MG63 (cell line): ENCODE measurements at regions not wholly inside any gene's neighbourhood (a gene's known extent, or its start where the extent isn't known, plus 50 kb on each side); places are given as distances from the start of the nearest gene placed in this dataset.
"Not testable (repeated sequence)": the region's sequence is repeated elsewhere in the genome, so short reads cannot be mapped to it uniquely, and the experiment has no call there.

Experiments used
- DNase-seq: peaks from one replicate; pipeline ENCODE4 v3.0.0-alpha.2; 2020
- H3K27me3 ChIP-seq: fragments of 250-450 bp; sonication (Bioruptor Pico); 2 replicates; pipeline ENCODE4 v1.5.1; 2020; ENCODE audit warnings: mild to moderate bottlenecking, moderate library complexity
- H3K36me3 ChIP-seq: fragments of 250-450 bp; sonication (Bioruptor Pico); 2 replicates; pipeline ENCODE4 v1.5.1; 2020; ENCODE audit warnings: mild to moderate bottlenecking, moderate library complexity
- H3K4me3 ChIP-seq: fragments of 250-450 bp; sonication (Bioruptor Pico); 2 replicates; pipeline ENCODE4 v1.5.1; 2020; ENCODE audit warnings: mild to moderate bottlenecking, moderate library complexity
- H3K9me3 ChIP-seq: fragments of 250-450 bp; sonication (Bioruptor Pico); 2 replicates; pipeline ENCODE4 v1.5.1; 2020; ENCODE audit warnings: mild to moderate bottlenecking, moderate library complexity

DNA sequence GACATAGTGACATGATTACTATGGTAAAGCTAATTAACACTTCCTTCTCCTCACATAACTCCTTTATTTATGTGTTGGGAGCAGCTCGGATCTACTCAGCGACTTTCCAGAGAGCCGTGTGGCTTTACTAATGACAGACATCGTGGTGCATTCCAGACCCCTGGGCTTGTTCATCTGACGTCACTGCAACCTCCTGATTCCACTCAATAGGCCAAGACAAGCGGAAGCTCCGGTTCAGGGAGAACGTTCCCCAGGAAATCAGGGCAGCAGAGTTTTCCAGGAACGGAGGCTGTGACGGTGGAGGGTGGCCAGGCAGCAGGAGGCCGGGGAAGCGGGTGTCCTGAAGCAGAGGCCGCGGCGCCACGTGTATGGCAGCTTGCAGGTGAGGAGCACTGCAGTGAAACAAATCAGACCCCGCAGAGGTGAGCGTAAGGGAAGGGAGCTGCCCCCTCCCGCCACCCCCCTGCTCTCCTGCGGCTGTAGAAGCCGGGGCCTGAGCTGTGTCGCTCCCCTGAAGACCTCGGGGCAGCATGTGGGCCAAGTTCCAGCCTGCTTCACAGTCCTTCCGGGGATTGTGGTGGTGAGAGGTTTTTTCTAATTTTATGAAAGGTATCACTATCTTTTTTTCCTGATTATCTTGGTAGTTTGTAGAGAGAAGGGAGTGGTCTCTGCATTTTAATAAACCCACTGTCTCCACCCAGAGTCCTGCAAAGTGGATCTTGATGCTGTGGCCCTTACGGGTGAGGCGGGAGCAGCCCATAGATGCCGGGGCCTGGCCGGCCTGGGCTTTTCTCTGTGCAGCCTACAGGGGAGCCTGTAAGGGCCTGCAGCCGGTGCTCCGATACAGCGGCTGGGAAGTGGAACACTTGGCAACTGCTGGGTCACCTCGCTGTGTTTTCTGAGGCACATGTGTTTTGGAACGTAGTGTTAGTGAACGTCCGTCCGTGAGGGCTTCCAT, 220.4 kb upstream of the IRX4 start:
- Histone ChIP-seq H3K9me3 (peaks cover 12% of the 10 kb centered on the region), H3K27me3 (no peaks in the 10 kb centered on the region), H3K36me3 (no peaks in the 10 kb centered on the region), H3K4me3 (no peak overlapping the region)
- DNase-seq, result no peak

DNA sequence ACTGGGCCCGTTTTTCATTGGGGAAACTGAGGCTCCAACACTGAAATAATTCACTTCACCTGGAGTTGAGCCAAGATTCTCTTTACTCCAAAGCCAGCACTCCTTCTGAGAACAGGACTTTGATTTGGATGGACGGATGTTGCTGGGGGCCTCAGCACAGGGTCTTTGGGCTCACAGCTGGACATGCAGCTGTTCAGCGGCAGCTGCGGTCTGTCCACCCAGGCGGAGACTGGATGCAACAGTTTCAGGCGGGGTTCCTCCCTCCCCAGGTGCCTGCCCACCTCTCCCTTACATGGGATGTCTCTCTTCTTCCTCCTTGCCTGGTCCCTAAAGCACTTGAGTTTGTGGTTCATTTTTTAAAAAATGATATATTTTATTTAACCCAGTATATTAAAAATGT, 219.0 kb upstream of the IRX4 start:
- DNase-seq, result no peak
- no peaks in the 10 kb centered on the region for H3K36me3 ChIP-seq

GRCh38 chr5:2096887-2097505, 214.3 kb upstream of the IRX4 start:
- no peak for DNase-seq
- no peaks in the 10 kb centered on the region for H3K36me3 ChIP-seq
- H3K4me3 ChIP-seq, result no peak overlapping the region
- no peaks in the 10 kb centered on the region for H3K9me3 ChIP-seq
- no peaks in the 10 kb centered on the region for H3K27me3 ChIP-seq

More for the DNA sequence above, 219.0 kb upstream of the IRX4 start:
- Histone ChIP-seq H3K9me3 (peaks cover 9% of the 10 kb centered on the region), H3K4me3 (no peak overlapping the region), H3K27me3 (no peaks in the 10 kb centered on the region)

- Histone ChIP-seq H3K36me3 (no peaks in the 10 kb centered on the region), H3K27me3 (no peaks in the 10 kb centered on the region), H3K4me3 (no peak overlapping the region), H3K9me3 (0 out of 2 replicates have a peak, but pooled peaks cover 2% of the 10 kb centered on the region)
- no peak for DNase-seq
These were observed 212.3 kb upstream of the IRX4 start for GRCh38 chr5:2095011-2095410.

GRCh38 chr5:2094616-2094995, 211.9 kb upstream of the IRX4 start:
- Histone ChIP-seq H3K36me3 (no peaks in the 10 kb centered on the region), H3K9me3 (0 out of 2 replicates have a peak, but pooled peaks cover 2% of the 10 kb centered on the region), H3K27me3 (no peaks in the 10 kb centered on the region), H3K4me3 (no peak overlapping the region)
- DNase-seq, result no peak

GRCh38 chr5:2093859-2094615, 211.3 kb upstream of the IRX4 start:
- Histone ChIP-seq H3K9me3 (0 out of 2 replicates have a peak, but pooled peaks cover 2% of the 10 kb centered on the region), H3K27me3 (no peaks in the 10 kb centered on the region), H3K36me3 (no peaks in the 10 kb centered on the region), H3K4me3 (no peak overlapping the region)
- DNase-seq, result peak; percentile 98

- DNase-seq, result no peak
- no peaks in the 10 kb centered on the region for H3K27me3 ChIP-seq
These were observed 209.2 kb upstream of the IRX4 start for GRCh38 chr5:2091921-2092320.

DNA sequence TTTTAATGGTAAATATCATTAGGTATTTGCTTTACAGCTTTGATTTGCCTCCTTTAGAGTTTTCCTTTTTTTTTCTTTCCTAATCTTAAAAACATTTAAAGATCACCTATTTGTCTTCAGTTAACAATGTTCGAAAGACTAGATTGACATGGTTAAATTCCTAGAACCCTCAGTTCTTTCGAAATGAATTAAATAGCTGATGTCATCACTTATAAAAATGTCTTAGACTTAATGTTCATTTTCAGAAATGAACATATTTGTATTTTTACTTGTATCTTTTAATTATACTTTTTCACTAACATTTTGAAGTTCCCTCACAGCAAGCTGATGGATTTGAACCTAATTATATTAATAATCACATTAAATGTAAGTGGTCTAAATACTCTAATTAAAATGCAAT, 205.3 kb upstream of the IRX4 start:
- Histone ChIP-seq H3K9me3 (peaks cover 5% of the 10 kb centered on the region; the same call in 1 of the 2 replicates), H3K27me3 (no peaks in the 10 kb centered on the region), H3K4me3 (no peak overlapping the region), H3K36me3 (no peaks in the 10 kb centered on the region)
- DNase-seq, result no peak

More at GRCh38 chr5:2091921-2092320, 209.2 kb upstream of the IRX4 start:
- Histone ChIP-seq H3K36me3 (no peaks in the 10 kb centered on the region), H3K4me3 (no peak overlapping the region), H3K9me3 (0 out of 2 replicates have a peak, but pooled peaks cover 2% of the 10 kb centered on the region)

GRCh38 chr5:2075365-2075764, 192.6 kb upstream of the IRX4 start:
- no peak overlapping the region for H3K4me3 ChIP-seq
- DNase-seq, result no peak
- no peaks in the 10 kb centered on the region for H3K36me3 ChIP-seq
- H3K9me3 ChIP-seq, result peaks cover 9% of the 10 kb centered on the region
- H3K27me3 ChIP-seq, result no peaks in the 10 kb centered on the region

- Histone ChIP-seq H3K4me3 (no peak overlapping the region), H3K36me3 (no peaks in the 10 kb centered on the region), H3K27me3 (no peaks in the 10 kb centered on the region), H3K9me3 (no peaks in the 10 kb centered on the region)
- DNase-seq, result no peak
These were observed 188.8 kb upstream of the IRX4 start for GRCh38 chr5:2071562-2071961.

DNA sequence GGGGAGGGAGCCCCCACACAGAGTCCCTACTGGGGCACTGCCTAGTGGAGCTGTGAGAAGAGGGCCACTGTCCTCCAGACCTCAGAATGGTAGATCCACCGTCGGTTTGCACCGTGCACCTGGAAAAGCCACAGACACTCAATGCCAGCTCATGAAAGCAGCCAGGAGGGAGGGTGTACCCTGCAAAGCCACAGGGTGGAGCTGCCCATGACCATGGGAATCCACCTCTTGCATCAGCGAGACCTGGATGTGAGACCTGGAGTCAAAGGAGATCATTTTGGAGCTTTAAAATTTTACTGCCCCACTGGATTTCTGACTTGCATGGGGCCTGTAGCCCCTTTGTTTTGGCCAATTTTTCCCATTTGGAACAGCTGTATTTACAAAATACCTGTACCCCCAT, 188.1 kb upstream of the IRX4 start:
- H3K27me3 ChIP-seq, H3K4me3 ChIP-seq, H3K36me3 ChIP-seq, H3K9me3 ChIP-seq, DNase-seq: not testable (repeated sequence)

- Histone ChIP-seq H3K4me3 (no peak overlapping the region), H3K27me3 (no peaks in the 10 kb centered on the region), H3K36me3 (no peaks in the 10 kb centered on the region), H3K9me3 (peaks cover 1% of the 10 kb centered on the region; the same call in 1 of the 2 replicates)
- no peak for DNase-seq
These were observed 185.8 kb upstream of the IRX4 start for GRCh38 chr5:2068531-2068930.

DNA sequence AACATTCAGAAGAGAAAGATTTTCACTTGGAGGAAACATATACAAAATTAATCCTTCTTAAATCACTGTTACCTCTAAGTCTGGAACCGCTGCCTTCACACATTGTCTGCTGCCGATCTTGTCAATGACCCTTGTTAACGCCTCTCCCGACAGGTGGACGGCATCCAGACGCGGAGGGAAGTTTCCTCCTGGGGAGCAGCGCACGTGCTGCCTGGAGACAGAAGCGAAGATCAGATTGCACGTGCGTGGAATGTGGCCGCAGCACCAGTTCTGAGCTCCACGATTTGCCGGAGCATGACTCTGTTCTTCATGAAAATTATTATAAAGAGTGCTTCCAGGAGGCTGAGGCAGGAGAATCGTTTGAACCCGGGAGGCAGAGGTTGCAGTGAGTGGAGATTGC, 183.6 kb upstream of the IRX4 start:
- Histone ChIP-seq H3K4me3 (no peak overlapping the region), H3K36me3 (no peaks in the 10 kb centered on the region), H3K27me3 (0 out of 2 replicates have a peak, but pooled peaks cover 2% of the 10 kb centered on the region), H3K9me3 (peaks cover 19% of the 10 kb centered on the region)
- DNase-seq, result no peak

DNA sequence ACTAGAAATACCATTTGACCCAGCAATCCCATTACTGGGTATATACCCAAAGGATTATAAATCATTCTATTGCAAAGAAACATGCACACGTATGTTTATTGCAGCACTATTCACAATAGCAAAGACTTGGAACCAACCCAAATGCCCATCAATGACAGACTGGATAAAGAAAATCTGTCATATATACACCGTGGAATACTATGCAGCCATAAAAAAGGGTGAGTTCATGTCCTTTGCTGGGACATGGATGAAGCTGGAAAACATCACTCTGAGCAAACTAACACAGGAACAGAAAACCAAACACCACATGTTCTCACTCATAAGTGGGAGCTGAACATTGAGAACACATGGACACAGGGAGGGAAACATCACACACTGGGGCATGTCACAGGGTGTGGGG, 180.7 kb upstream of the IRX4 start:
- not testable (repeated sequence) for H3K27me3 ChIP-seq, H3K36me3 ChIP-seq

DNA sequence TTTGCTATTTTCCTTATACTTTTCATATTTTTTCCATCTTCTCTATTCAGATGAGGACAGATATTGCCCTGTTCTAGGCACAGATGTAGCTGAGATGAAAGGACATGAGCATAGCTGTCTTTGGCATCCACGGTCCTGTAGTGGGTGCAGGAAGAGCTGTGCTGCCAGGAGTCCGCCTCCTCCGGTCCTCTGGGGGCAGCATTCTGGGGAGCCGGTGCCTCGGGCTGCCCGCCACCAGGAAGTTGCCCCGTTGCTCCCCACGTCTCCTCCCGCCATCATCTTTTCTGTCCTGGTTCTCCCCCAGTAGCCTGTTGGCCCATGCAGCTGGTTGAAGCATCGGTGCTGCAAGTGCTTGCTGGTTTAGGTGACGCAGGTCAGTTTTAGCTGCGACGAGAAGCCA, 170.0 kb upstream of the IRX4 start:
- H3K4me3 ChIP-seq, result no peak overlapping the region

More for the DNA sequence above, 180.7 kb upstream of the IRX4 start:
- not testable (repeated sequence) for H3K4me3 ChIP-seq, DNase-seq
- peaks cover 20% of the 10 kb centered on the region for H3K9me3 ChIP-seq

DNA sequence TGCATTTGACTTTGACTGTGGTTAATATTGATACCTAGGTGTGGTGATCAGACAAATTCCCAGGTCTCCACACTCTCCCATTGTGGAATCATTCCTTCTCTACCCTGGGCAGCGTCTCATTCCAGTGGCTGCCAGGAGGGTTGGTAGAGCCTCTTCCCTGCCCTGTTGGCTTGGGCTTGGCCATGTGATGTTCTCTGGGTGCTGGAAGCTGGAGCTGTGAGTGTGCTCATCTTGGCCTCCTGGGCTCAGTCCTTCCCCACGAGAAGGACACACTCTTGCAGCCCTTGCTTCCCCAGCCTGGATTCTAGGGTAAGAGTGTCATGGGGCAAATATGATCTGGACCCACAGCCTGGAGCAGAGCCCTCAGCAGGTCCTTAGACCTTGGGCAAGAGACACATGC, 167.2 kb upstream of the IRX4 start:
- no peak for DNase-seq
- H3K27me3 ChIP-seq, result no peaks in the 10 kb centered on the region
- no peaks in the 10 kb centered on the region for H3K36me3 ChIP-seq
- H3K4me3 ChIP-seq, result no peak overlapping the region
- H3K9me3 ChIP-seq, result peaks cover 4% of the 10 kb centered on the region

More for the DNA sequence above, 170.0 kb upstream of the IRX4 start:
- H3K27me3 ChIP-seq, result no peaks in the 10 kb centered on the region
- no peaks in the 10 kb centered on the region for H3K36me3 ChIP-seq
- peaks cover 14% of the 10 kb centered on the region for H3K9me3 ChIP-seq
- DNase-seq, result no peak

GRCh38 chr5:2048664-2049063, 165.9 kb upstream of the IRX4 start:
- Histone ChIP-seq H3K4me3 (no peak overlapping the region), H3K27me3 (no peaks in the 10 kb centered on the region; the same call in 1 of the 2 replicates), H3K36me3 (no peaks in the 10 kb centered on the region), H3K9me3 (peaks cover 4% of the 10 kb centered on the region)
- DNase-seq, result peak; percentile 44
